Fibroblast of lung (primary cell): ENCODE measurements at regions not wholly inside any gene's neighbourhood (a gene's known extent, or its start where the extent isn't known, plus 50 kb on each side); places are given as distances from the start of the nearest gene placed in this dataset.

Source experiments
- DNase-seq, 2 donors: peaks; one replicate each; pipeline versions ENCODE4 v3.0.0 to v3.0.0-alpha.2; 2010; ENCODE audit warnings: low read depth in 2 of 2
- H2AFZ ChIP-seq: 2 replicates; pipeline ENCODE4 v1.5.1; 2012; ENCODE audit warnings: low read length, control low read depth, inconsistent platforms
- H3K27ac ChIP-seq: 2 replicates; pipeline ENCODE4 v1.5.1; 2011; ENCODE audit warnings: low read length, control low read depth; ENCODE audit not compliant: insufficient read depth
- H3K27me3 ChIP-seq: 2 replicates; pipeline ENCODE4 v1.5.1; 2011; ENCODE audit warnings: mild to moderate bottlenecking, low read length; ENCODE audit not compliant: control insufficient read depth, insufficient read depth
- H3K36me3 ChIP-seq: 2 replicates; pipeline ENCODE4 v1.5.1; 2011; ENCODE audit warnings: low read length; ENCODE audit not compliant: control insufficient read depth, insufficient read depth
- H3K4me1 ChIP-seq: 2 replicates; pipeline ENCODE4 v1.5.1; 2011; ENCODE audit warnings: low read length; ENCODE audit not compliant: control insufficient read depth, insufficient read depth; ENCODE audit errors: extremely low read depth
- H3K4me2 ChIP-seq: 2 replicates; pipeline ENCODE4 v1.5.1; 2011; ENCODE audit warnings: low read length, control low read depth; ENCODE audit not compliant: insufficient read depth; ENCODE audit errors: extremely low read depth
- H3K4me3 ChIP-seq, 4 experiments: fragments of 200-600 bp in 1 of 4; sonication (generic) in 1 of 4; replicated peaks in 1 of 4; 2 replicates each; pipeline ENCODE4 v1.5.1; 2011 to 2016; ENCODE audit warnings: low read length in 4 of 4, low read depth in 3 of 4, mild to moderate bottlenecking in 3 of 4, control low read depth in 2 of 4, inconsistent platforms in 1 of 4, mixed read lengths in 1 of 4; ENCODE audit not compliant: insufficient read depth in 1 of 4; ENCODE audit errors: control extremely low read depth in 1 of 4
- H3K79me2 ChIP-seq: 2 replicates; pipeline ENCODE4 v1.5.1; 2012; ENCODE audit warnings: mild to moderate bottlenecking, low read length, inconsistent platforms; ENCODE audit not compliant: control insufficient read depth, insufficient read depth
- H3K9ac ChIP-seq: 2 replicates; pipeline ENCODE4 v1.5.1; 2011; ENCODE audit warnings: mild to moderate bottlenecking, low read length, control low read depth; ENCODE audit not compliant: insufficient read depth
- H3K9me3 ChIP-seq: 2 replicates; pipeline ENCODE4 v1.5.1; 2012; ENCODE audit warnings: low read depth, low read length; ENCODE audit not compliant: control insufficient read depth, insufficient read depth
- H4K20me1 ChIP-seq: 2 replicates; pipeline ENCODE4 v1.5.1; 2011; ENCODE audit warnings: low read length; ENCODE audit not compliant: control insufficient read depth, insufficient read depth; ENCODE audit errors: extremely low read depth
- CTCF ChIP-seq, 2 donors: IDR thresholded peaks in 1 of 2; conservative IDR thresholded peaks in 1 of 2; 1 replicate in 1 of 2; 2 replicates in 1 of 2; pipeline ENCODE4 v1.5.1; 2011 to 2012; ENCODE audit warnings: low read length in 2 of 2, control low read depth in 1 of 2, inconsistent platforms in 1 of 2, low read depth in 1 of 2, mild to moderate bottlenecking in 1 of 2
- EZH2 ChIP-seq: IDR thresholded peaks from 2 replicates; pipeline ENCODE4 v1.5.1; 2012; ENCODE audit warnings: low read length, control low read depth, mild to moderate bottlenecking; ENCODE audit errors: missing control alignments

- Histone ChIP-seq H4K20me1 (no peaks in the 10 kb centered on the region), H3K4me1 (no peaks in the 10 kb centered on the region), H3K4me3 (no peak overlapping the region), H3K27ac (no peak overlapping the region), H3K9ac (no peak overlapping the region), H3K4me2 (no peak overlapping the region), H3K36me3 (no peaks in the 10 kb centered on the region), H3K27me3 (no peaks in the 10 kb centered on the region), H3K9me3 (no peaks in the 10 kb centered on the region), H2AFZ (no peak overlapping the region), H3K79me2 (no peaks in the 10 kb centered on the region)
- DNase-seq: no peak
- TF ChIP-seq EZH2: no peak
- no peak for TF ChIP-seq CTCF (conservative IDR thresholded peaks at IDR 0.05 in 1 of 2, IDR thresholded peaks at IDR 0.05 in 1 of 2; ENCODE audit: low read depth in 1 of 2, low read length in 2 of 2)
These were observed 190.4 kb upstream of the USP25 start for GRCh38 chr21:15539376-15539775.

- TF ChIP-seq CTCF (conservative IDR thresholded peaks at IDR 0.05 in 1 of 2, IDR thresholded peaks at IDR 0.05 in 1 of 2; ENCODE audit: low read depth in 1 of 2, low read length in 2 of 2): no peak
- TF ChIP-seq EZH2: no peak
- H3K4me1 ChIP-seq: no peaks in the 10 kb centered on the region
- H3K9me3 ChIP-seq: no peaks in the 10 kb centered on the region
- no peak overlapping the region for H3K9ac ChIP-seq
- no peaks in the 10 kb centered on the region for H3K27me3 ChIP-seq
- no peaks in the 10 kb centered on the region for H4K20me1 ChIP-seq
- no peak overlapping the region for H3K4me3 ChIP-seq
- H3K36me3 ChIP-seq: no peaks in the 10 kb centered on the region
- no peak for DNase-seq
- H3K4me2 ChIP-seq: no peak overlapping the region
- H2AFZ ChIP-seq: no peak overlapping the region
- H3K79me2 ChIP-seq: no peaks in the 10 kb centered on the region
- no peak overlapping the region for H3K27ac ChIP-seq
These were observed 186.3 kb upstream of the USP25 start for GRCh38 chr21:15543473-15543872.

- H3K79me2 ChIP-seq: no peaks in the 10 kb centered on the region
- no peak overlapping the region for H3K9ac ChIP-seq
- no peaks in the 10 kb centered on the region for H4K20me1 ChIP-seq
- H3K36me3 ChIP-seq: no peaks in the 10 kb centered on the region
- no peaks in the 10 kb centered on the region for H3K27me3 ChIP-seq
- H3K4me2 ChIP-seq: no peak overlapping the region
- peak in 1 of 2 donors; percentile 20 for DNase-seq
- TF ChIP-seq EZH2 (no peak), CTCF (conservative IDR thresholded peaks at IDR 0.05 in 1 of 2, IDR thresholded peaks at IDR 0.05 in 1 of 2; ENCODE audit: low read depth in 1 of 2, low read length in 2 of 2) (no peak)
- H3K9me3 ChIP-seq: no peaks in the 10 kb centered on the region
- H3K27ac ChIP-seq: no peak overlapping the region
- H2AFZ ChIP-seq: no peak overlapping the region
- H3K4me3 ChIP-seq: no peak overlapping the region
- no peaks in the 10 kb centered on the region for H3K4me1 ChIP-seq
These were observed 180.1 kb upstream of the USP25 start for GRCh38 chr21:15549671-15550070.
